Calu3 (cell line): ENCODE measurements at regions not wholly inside any gene's neighbourhood (a gene's known extent, or its start where the extent isn't known, plus 50 kb on each side); places are given as distances from the start of the nearest gene placed in this dataset.
A peak's percentile ranks its signal among the peaks of the same experiment; 100 is the strongest.

Experiments
- BruUV-seq: library from RNA; stranded (reverse); fragments of 400-500 nt; replicated peaks from 2 replicates; lab custom pipeline; 2021; lab: Mats Ljungman, UMichigan
- CTCF ChIA-PET: fragments of 300-600 bp; sonication (Branson Sonifier 250); formaldehyde crosslinking; loops from one replicate; lab custom pipeline; 2022; ENCODE audit warnings: antibody characterized with exemption; lab: Charles Lee
- DNase-seq: peaks from one replicate; pipeline ENCODE4 v3.0.0; 2022
- H3K27ac Mint-ChIP-seq: one replicate; pipeline ENCODE4 v1.8.0; 2022; ENCODE audit warnings: mixed read lengths; ENCODE audit not compliant: unreplicated experiment
- H3K27me3 Mint-ChIP-seq: one replicate; pipeline ENCODE4 v1.8.0; 2022; ENCODE audit warnings: mixed read lengths; ENCODE audit not compliant: unreplicated experiment
- H3K36me3 Mint-ChIP-seq: one replicate; pipeline ENCODE4 v1.8.0; 2022; ENCODE audit warnings: mild to moderate bottlenecking, moderate library complexity, mixed read lengths; ENCODE audit not compliant: insufficient read depth, unreplicated experiment
- H3K4me1 Mint-ChIP-seq: one replicate; pipeline ENCODE4 v1.8.0; 2022; ENCODE audit warnings: mild to moderate bottlenecking, low read depth, mixed read lengths; ENCODE audit not compliant: unreplicated experiment
- H3K4me3 Mint-ChIP-seq: one replicate; pipeline ENCODE4 v1.8.0; 2022; ENCODE audit warnings: mild to moderate bottlenecking, low read depth, moderate library complexity, mixed read lengths; ENCODE audit not compliant: unreplicated experiment
- H3K9me3 Mint-ChIP-seq: one replicate; pipeline ENCODE4 v1.8.0; 2022; ENCODE audit warnings: low read depth, mixed read lengths; ENCODE audit not compliant: unreplicated experiment
- CTCF ChIP-seq: fragments of 200-600 bp; IDR thresholded peaks from one replicate; pipeline ENCODE4 v1.8.0; 2022; ENCODE audit warnings: antibody characterized with exemption; ENCODE audit not compliant: unreplicated experiment
- intact Hi-C: fragments of 100-400 bp; cut with micrococcal nuclease; formaldehyde crosslinking; loops from one replicate; pipeline ENCODE4 v1.10.0; 2022; ENCODE audit not compliant: unreplicated experiment

DNA sequence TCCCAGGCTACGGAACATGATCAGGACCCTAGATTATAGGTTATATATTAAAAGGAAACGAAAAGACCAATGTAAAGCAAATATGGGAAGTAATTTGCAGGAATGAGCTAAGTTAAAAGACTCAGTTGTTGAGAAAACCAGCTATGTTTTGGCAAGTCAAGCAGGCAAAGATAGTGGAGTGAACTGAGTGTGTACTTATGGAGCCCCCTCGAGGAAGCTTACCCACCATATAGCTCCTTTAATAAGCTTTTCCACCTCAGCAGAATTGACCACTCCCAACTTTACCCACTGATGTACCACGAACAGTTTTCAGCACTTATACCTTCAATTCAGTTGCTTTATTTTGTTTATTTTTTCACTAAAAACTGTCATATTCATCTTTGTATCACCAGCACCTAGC is 57.3 kb upstream of the PJA2 start:
- intact Hi-C loops: loop anchor here (2.0 to 5.0 kb wide), 5 partner anchors 546 to 945 kb away; no protein-coding TSS in a partner anchor
- peak; percentile 18 for DNase-seq
- Mint-ChIP-seq H3K27ac (peak overlapping the region; percentile 83), H3K4me1 (peaks cover 39% of the 10 kb centered on the region), H3K36me3 (peaks cover 13% of the 10 kb centered on the region), H3K27me3 (no peaks in the 10 kb centered on the region), H3K9me3 (no peaks in the 10 kb centered on the region), H3K4me3 (peak overlapping the region; percentile 14)
- CTCF ChIA-PET: interaction anchor here (0.6 to 1.6 kb wide), 12 partner anchors 11 to 825 kb away, joined by 3 to 10 read pairs (median 4); partner anchors contain the start of genes MAN2A1 and PJA2
- BruUV-seq: no TSS peak
- TF ChIP-seq CTCF: no peak
